ENCODE measurements at regions not wholly inside any gene's neighbourhood (a gene's known extent, or its start where the extent isn't known, plus 50 kb on each side); places are given as distances from the start of the nearest gene placed in this dataset.

DNA sequence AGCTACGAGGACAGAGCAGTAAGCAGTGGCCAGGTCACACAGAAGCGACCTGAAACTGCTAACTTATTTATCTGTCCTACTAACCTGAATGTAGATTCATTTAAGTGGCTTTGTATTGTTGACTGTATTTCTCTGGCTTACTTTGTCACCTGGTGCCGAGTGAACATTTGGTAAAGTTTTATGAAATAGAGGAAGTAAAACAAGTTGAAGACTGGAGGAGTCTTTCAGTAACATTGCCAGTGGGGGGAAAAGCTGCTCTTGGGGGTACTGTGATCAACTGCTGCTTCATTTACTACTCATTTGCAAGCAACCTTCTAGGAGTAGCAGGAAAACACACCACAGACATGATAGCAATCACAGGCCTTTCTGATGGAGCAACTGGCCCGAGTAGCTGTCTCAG, 615.0 kb downstream of the FGF9 start:
- TF ChIP-seq, protein P1, sequence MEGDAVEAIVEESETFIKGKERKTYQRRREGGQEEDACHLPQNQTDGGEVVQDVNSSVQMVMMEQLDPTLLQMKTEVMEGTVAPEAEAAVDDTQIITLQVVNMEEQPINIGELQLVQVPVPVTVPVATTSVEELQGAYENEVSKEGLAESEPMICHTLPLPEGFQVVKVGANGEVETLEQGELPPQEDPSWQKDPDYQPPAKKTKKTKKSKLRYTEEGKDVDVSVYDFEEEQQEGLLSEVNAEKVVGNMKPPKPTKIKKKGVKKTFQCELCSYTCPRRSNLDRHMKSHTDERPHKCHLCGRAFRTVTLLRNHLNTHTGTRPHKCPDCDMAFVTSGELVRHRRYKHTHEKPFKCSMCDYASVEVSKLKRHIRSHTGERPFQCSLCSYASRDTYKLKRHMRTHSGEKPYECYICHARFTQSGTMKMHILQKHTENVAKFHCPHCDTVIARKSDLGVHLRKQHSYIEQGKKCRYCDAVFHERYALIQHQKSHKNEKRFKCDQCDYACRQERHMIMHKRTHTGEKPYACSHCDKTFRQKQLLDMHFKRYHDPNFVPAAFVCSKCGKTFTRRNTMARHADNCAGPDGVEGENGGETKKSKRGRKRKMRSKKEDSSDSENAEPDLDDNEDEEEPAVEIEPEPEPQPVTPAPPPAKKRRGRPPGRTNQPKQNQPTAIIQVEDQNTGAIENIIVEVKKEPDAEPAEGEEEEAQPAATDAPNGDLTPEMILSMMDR (IDR thresholded peaks at IDR 0.05; ENCODE audit: insufficient read depth, low read depth, low read length): no peak
- TF ChIP-seq EZH2 (IDR thresholded peaks at IDR 0.05; ENCODE audit: insufficient read depth, low read length): no peak
